ENCODE measurements at regions not wholly inside any gene's neighbourhood (a gene's known extent, or its start where the extent isn't known, plus 50 kb on each side); places are given as distances from the start of the nearest gene placed in this dataset.

DNA sequence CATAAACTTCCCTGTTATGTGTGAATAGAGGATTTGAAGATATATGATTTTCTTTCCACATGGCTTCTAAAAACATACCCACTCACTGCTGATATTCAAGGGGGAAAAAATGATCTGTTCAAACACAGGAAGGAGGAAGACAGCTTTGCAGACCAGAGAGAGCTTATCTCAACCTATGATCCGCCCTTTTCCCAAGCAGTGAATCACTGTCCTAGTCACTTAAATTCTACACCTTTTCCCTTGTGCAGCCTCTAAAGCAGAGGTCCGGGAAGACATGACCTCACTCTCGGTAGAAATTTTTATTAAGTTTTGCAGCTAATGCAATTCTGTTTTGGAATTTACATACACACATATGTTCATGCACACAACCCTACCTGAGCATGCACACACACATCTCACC, 197.2 kb downstream of the DIRAS2 start:
- no peak overlapping the region for H3K4me2 ChIP-seq (ENCODE audit: insufficient read depth in 1 of 2, low read depth in 2 of 2, low read length in 2 of 2)
- no peak overlapping the region for H2BK120ac ChIP-seq (replicated peaks; ENCODE audit: low read depth, low read length)
- H3K4me3 ChIP-seq (ENCODE audit: extremely low read depth in 1 of 4, insufficient read depth in 2 of 4, low read depth in 3 of 4, low read length in 4 of 4) = no peak overlapping the region
- H2BK5ac ChIP-seq (ENCODE audit: low read depth, low read length) = no peak overlapping the region
- H2AFZ ChIP-seq (ENCODE audit: low read length) = no peak overlapping the region
- H3K4me1 ChIP-seq (replicated peaks in 1 of 4; ENCODE audit: control insufficient read depth in 3 of 4, insufficient read depth in 4 of 4, low read length in 3 of 4) = peaks cover 0 to 3% (median 2%) of the 10 kb centered on the region in 4 experiments; a peak in 3 of 7 replicates
- no peaks in the 10 kb centered on the region for H3K36me3 ChIP-seq (ENCODE audit: control insufficient read depth in 2 of 4, insufficient read depth in 4 of 4, low read length in 3 of 4)
- no peaks in the 10 kb centered on the region for H3K79me2 ChIP-seq (ENCODE audit: control insufficient read depth in 1 of 2, insufficient read depth in 2 of 2, low read length in 2 of 2)
- DNase-seq (ENCODE audit: low read depth in 1 of 2, low spot score in 2 of 2) = no peak
- no peak overlapping the region for H2AK5ac ChIP-seq (ENCODE audit: low read depth, low read length)
- ChIA-PET CTCF (ENCODE audit: partially characterized antibody) (no interaction called here), POLR2A (ENCODE audit: partially characterized antibody) (no interaction called here)
- no peak overlapping the region for H3K56ac ChIP-seq (replicated peaks; ENCODE audit: insufficient read length, low read depth, low read length)
- no peaks in the 10 kb centered on the region for H3K79me1 ChIP-seq (ENCODE audit: low read depth, low read length)
- no peaks in the 10 kb centered on the region for H4K20me1 ChIP-seq (replicated peaks in 1 of 2; ENCODE audit: control insufficient read depth in 1 of 2, insufficient read depth in 2 of 2, low read length in 2 of 2)
- H3K14ac ChIP-seq (ENCODE audit: insufficient read length) = no peak overlapping the region
- H3K23me2 ChIP-seq (ENCODE audit: low read depth, low read length) = 0 out of 2 replicates have a peak, but pooled peaks cover 1% of the 10 kb centered on the region
- H4K8ac ChIP-seq (ENCODE audit: extremely low read depth, insufficient read depth, low read length) = no peak overlapping the region
- H3K18ac ChIP-seq (ENCODE audit: extremely low read depth, low read length) = no peak overlapping the region
- no peak overlapping the region for H3K4ac ChIP-seq (replicated peaks; ENCODE audit: insufficient read length, low read depth, low read length)
- no peak overlapping the region for H3K9ac ChIP-seq (replicated peaks in 1 of 4; ENCODE audit: extremely low read depth in 1 of 4, low read depth in 3 of 4, low read length in 3 of 4)
- no peak overlapping the region for H3K23ac ChIP-seq (ENCODE audit: insufficient read length)
- TF ChIP-seq JUN (IDR thresholded peaks at IDR 0.05; ENCODE audit: low read depth, low read length) (no peak), KDM1A (IDR thresholded peaks at IDR 0.05; ENCODE audit: borderline replicate concordance, low read length) (no peak), MAFK (IDR thresholded peaks at IDR 0.05; ENCODE audit: low read depth, low read length) (no peak), EZH2 (IDR thresholded peaks at IDR 0.05; ENCODE audit: low read depth, low read length, severe bottlenecking) (no peak), BCL11A (IDR thresholded peaks at IDR 0.05; ENCODE audit: low read depth in 2 of 2, low read length in 2 of 2) (no peak), NRF1 (IDR thresholded peaks at IDR 0.05; ENCODE audit: low read depth, low read length) (no peak), PHF8 (conservative IDR thresholded peaks at IDR 0.05; ENCODE audit: low read depth, low read length) (no peak), CREB1 (IDR thresholded peaks at IDR 0.05) (no peak), SAP30 (IDR thresholded peaks at IDR 0.05; ENCODE audit: insufficient read depth, insufficient replicate concordance, low read length) (no peak)
- TF ChIP-seq, protein P1, sequence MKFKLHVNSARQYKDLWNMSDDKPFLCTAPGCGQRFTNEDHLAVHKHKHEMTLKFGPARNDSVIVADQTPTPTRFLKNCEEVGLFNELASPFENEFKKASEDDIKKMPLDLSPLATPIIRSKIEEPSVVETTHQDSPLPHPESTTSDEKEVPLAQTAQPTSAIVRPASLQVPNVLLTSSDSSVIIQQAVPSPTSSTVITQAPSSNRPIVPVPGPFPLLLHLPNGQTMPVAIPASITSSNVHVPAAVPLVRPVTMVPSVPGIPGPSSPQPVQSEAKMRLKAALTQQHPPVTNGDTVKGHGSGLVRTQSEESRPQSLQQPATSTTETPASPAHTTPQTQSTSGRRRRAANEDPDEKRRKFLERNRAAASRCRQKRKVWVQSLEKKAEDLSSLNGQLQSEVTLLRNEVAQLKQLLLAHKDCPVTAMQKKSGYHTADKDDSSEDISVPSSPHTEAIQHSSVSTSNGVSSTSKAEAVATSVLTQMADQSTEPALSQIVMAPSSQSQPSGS (IDR thresholded peaks at IDR 0.05; ENCODE audit: low read length) = no peak
- no peak overlapping the region for H4K5ac ChIP-seq (ENCODE audit: insufficient read length, low read depth, low read length)
- no peak overlapping the region for H2BK12ac ChIP-seq (ENCODE audit: low read depth, low read length)
- no peak overlapping the region for H4K91ac ChIP-seq (replicated peaks; ENCODE audit: insufficient read length, low read length)
- H3K27ac ChIP-seq (ENCODE audit: low read depth, low read length) = no peak overlapping the region
- H2BK20ac ChIP-seq (ENCODE audit: low read length) = no peak overlapping the region
- FAIRE-seq = no peak
- H3K27me3 ChIP-seq (replicated peaks in 1 of 4; ENCODE audit: control insufficient read depth in 3 of 4, extremely low read depth in 1 of 4, insufficient read depth in 3 of 4, low read length in 3 of 4) = no peaks in the 10 kb centered on the region
- WGBS, 2 experiments (ENCODE audit: extremely low coverage in 1 of 2, insufficient coverage in 1 of 2, insufficient read length in 1 of 2, insufficient replicate concordance in 2 of 2, low coverage in 1 of 2, low lambda C conversion rate in 2 of 2, missing lambda C conversion rate in 1 of 2) = 98% methylated on average over 3 of the region's 3 CpGs; no CpG with 5 or more reads in 1 of the 2 experiments
- no peaks in the 10 kb centered on the region for H3K9me3 ChIP-seq (ENCODE audit: insufficient read depth in 2 of 2, low read depth in 1 of 2, low read length in 1 of 2)
- H2BK15ac ChIP-seq (ENCODE audit: low read length) = no peak overlapping the region

All from H1 (cell line).